ENCODE measurements at regions not wholly inside any gene's neighbourhood (a gene's known extent, or its start where the extent isn't known, plus 50 kb on each side); places are given as distances from the start of the nearest gene placed in this dataset.

GRCh38 chr3:8278448-8278847 is 223.2 kb upstream of the LMCD1 start:
- Histone ChIP-seq H3K4me3 (ENCODE audit: low read depth in 2 of 2, low read length in 2 of 2) (no peak overlapping the region), H3K36me3 (ENCODE audit: control insufficient read depth, insufficient read depth, low read length) (no peaks in the 10 kb centered on the region), H3K4me1 (ENCODE audit: control insufficient read depth, insufficient read depth, low read length) (no peaks in the 10 kb centered on the region), H3K27me3 (ENCODE audit: control insufficient read depth, insufficient read depth, low read length) (no peaks in the 10 kb centered on the region), H3K9me3 (ENCODE audit: control insufficient read depth, insufficient read depth, low read depth, low read length) (no peaks in the 10 kb centered on the region), H3K27ac (ENCODE audit: low read length) (no peak overlapping the region)
- DNase-seq (ENCODE audit: low read depth, low spot score), result no peak
- intact Hi-C loops (cut with micrococcal nuclease; ENCODE audit: unreplicated experiment) (no loop called here), in situ Hi-C loops (cut with HindIII; ENCODE audit: low pct_unique_long_range_greater_than_20kb, low sequenced_read_pairs) (no loop called here)
- BruUV-seq (replicated peaks), result no TSS peak
- no peak for ATAC-seq
- TF ChIP-seq SIN3A (IDR thresholded peaks at IDR 0.05; ENCODE audit: borderline replicate concordance, insufficient read depth, low read depth, low read length) (no peak), POLR2AphosphoS5 (IDR thresholded peaks at IDR 0.05; ENCODE audit: low read depth, low read length) (no peak), TCF7L2 (IDR thresholded peaks at IDR 0.05; ENCODE audit: low read depth, low read length) (no peak), REST (IDR thresholded peaks at IDR 0.05; ENCODE audit: insufficient read depth in 1 of 2, low read depth in 2 of 2, low read length in 1 of 2) (no peak)
- TF ChIP-seq, protein P1, sequence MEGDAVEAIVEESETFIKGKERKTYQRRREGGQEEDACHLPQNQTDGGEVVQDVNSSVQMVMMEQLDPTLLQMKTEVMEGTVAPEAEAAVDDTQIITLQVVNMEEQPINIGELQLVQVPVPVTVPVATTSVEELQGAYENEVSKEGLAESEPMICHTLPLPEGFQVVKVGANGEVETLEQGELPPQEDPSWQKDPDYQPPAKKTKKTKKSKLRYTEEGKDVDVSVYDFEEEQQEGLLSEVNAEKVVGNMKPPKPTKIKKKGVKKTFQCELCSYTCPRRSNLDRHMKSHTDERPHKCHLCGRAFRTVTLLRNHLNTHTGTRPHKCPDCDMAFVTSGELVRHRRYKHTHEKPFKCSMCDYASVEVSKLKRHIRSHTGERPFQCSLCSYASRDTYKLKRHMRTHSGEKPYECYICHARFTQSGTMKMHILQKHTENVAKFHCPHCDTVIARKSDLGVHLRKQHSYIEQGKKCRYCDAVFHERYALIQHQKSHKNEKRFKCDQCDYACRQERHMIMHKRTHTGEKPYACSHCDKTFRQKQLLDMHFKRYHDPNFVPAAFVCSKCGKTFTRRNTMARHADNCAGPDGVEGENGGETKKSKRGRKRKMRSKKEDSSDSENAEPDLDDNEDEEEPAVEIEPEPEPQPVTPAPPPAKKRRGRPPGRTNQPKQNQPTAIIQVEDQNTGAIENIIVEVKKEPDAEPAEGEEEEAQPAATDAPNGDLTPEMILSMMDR (IDR thresholded peaks at IDR 0.05), result peak; percentile 15; the same call in 1 of the 2 replicates
- ChIA-PET CTCF (interaction anchor here (0.7 to 0.8 kb wide), 2 partner anchors 123 to 139 kb away, joined by 3 read pairs; no protein-coding TSS in a partner anchor), POLR2A (no interaction called here)

DNA sequence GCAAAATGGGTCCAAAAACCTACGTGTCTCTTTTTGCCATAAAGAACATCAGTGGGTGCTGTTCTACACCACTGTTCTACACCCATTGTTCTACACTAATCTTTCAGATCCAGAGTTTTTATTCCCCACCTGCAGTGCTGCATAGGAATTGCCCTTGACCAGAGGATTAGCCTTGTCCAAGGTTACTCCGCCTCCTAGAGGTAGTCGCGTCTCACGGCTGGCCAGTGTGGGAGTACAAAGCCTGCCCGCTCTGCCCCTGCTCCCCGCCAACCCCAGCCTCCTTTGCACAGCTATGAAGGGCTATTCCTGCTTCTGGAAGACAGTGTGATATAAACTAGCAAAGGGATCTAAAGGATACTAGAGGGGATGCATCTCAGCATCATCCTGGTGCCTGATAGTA is 222.1 kb upstream of the LMCD1 start:
- Histone ChIP-seq H3K4me3 (ENCODE audit: low read depth in 2 of 2, low read length in 2 of 2) (no peak overlapping the region), H3K27me3 (ENCODE audit: control insufficient read depth, insufficient read depth, low read length) (no peaks in the 10 kb centered on the region), H3K4me1 (ENCODE audit: control insufficient read depth, insufficient read depth, low read length) (no peaks in the 10 kb centered on the region), H3K27ac (ENCODE audit: low read length) (no peak overlapping the region), H3K36me3 (ENCODE audit: control insufficient read depth, insufficient read depth, low read length) (no peaks in the 10 kb centered on the region), H3K9me3 (ENCODE audit: control insufficient read depth, insufficient read depth, low read depth, low read length) (no peaks in the 10 kb centered on the region)
- in situ Hi-C loops (cut with HindIII; ENCODE audit: low pct_unique_long_range_greater_than_20kb, low sequenced_read_pairs) (no loop called here), intact Hi-C loops (cut with micrococcal nuclease; ENCODE audit: unreplicated experiment) (no loop called here)
- BruUV-seq (replicated peaks), result no TSS peak
- ATAC-seq, result no peak
- CTCF ChIA-PET, result no interaction called here
- no peak for TF ChIP-seq POLR2AphosphoS5 (IDR thresholded peaks at IDR 0.05; ENCODE audit: low read depth, low read length)
- TF ChIP-seq REST (IDR thresholded peaks at IDR 0.05; ENCODE audit: insufficient read depth in 1 of 2, low read depth in 2 of 2, low read length in 1 of 2), result no peak
- TF ChIP-seq, protein P1 (IDR thresholded peaks at IDR 0.05), result no peak
- no peak for TF ChIP-seq SIN3A (IDR thresholded peaks at IDR 0.05; ENCODE audit: borderline replicate concordance, insufficient read depth, low read depth, low read length)
- no peak for TF ChIP-seq TCF7L2 (IDR thresholded peaks at IDR 0.05; ENCODE audit: low read depth, low read length)
- POLR2A ChIA-PET, result no interaction called here
- DNase-seq (ENCODE audit: low read depth, low spot score), result no peak
